KOPT-K1 (cell line): ENCODE measurements at regions not wholly inside any gene's neighbourhood (a gene's known extent, or its start where the extent isn't known, plus 50 kb on each side); places are given as distances from the start of the nearest gene placed in this dataset.

ENCODE experiments used
- H3K27ac ChIP-seq: fragments of 200-600 bp; sonication (generic); 2 replicates; pipeline ENCODE4 v1.5.1; 2016; ENCODE audit warnings: antibody characterized with exemption, mild to moderate bottlenecking, low read depth, low read length; ENCODE audit not compliant: poor library complexity, severe bottlenecking
- H3K36me3 ChIP-seq: fragments of 200-600 bp; sonication (generic); 2 replicates; pipeline ENCODE4 v1.5.1; 2017; ENCODE audit warnings: antibody characterized with exemption, mild to moderate bottlenecking, low read length, moderate library complexity; ENCODE audit not compliant: insufficient read depth
- H3K9me3 ChIP-seq: fragments of 200-600 bp; sonication (generic); 2 replicates; pipeline ENCODE4 v1.5.1; 2017; ENCODE audit warnings: antibody characterized with exemption, low read length, mild to moderate bottlenecking; ENCODE audit not compliant: insufficient read depth, poor library complexity, severe bottlenecking

GRCh38 chrX:109926743-109927662 is 75.9 kb upstream of the TMEM164 start:
- Histone ChIP-seq H3K36me3 (no peaks in the 10 kb centered on the region), H3K9me3 (no peaks in the 10 kb centered on the region), H3K27ac (no peak overlapping the region)

- no peaks in the 10 kb centered on the region for H3K9me3 ChIP-seq
- H3K27ac ChIP-seq, result no peak overlapping the region
- no peaks in the 10 kb centered on the region for H3K36me3 ChIP-seq
Observed at GRCh38 chrX:109927663-109928273, 75.1 kb upstream of the TMEM164 start.

GRCh38 chrX:109928596-109929335 is 74.1 kb upstream of the TMEM164 start:
- no peaks in the 10 kb centered on the region for H3K36me3 ChIP-seq
- no peaks in the 10 kb centered on the region for H3K9me3 ChIP-seq
- no peak overlapping the region for H3K27ac ChIP-seq

- H3K36me3 ChIP-seq, result no peaks in the 10 kb centered on the region
- no peaks in the 10 kb centered on the region for H3K9me3 ChIP-seq
- no peak overlapping the region for H3K27ac ChIP-seq
Observed at GRCh38 chrX:109931677-109932076, 71.2 kb upstream of the TMEM164 start.

- H3K27ac ChIP-seq, result no peak overlapping the region
- H3K36me3 ChIP-seq, result no peaks in the 10 kb centered on the region
- H3K9me3 ChIP-seq, result no peaks in the 10 kb centered on the region
Observed at GRCh38 chrX:109934434-109934833, 68.5 kb upstream of the TMEM164 start.

- H3K27ac ChIP-seq, result no peak overlapping the region
- no peaks in the 10 kb centered on the region for H3K9me3 ChIP-seq
- H3K36me3 ChIP-seq, result no peaks in the 10 kb centered on the region
Observed at GRCh38 chrX:109934935-109935334, 68.0 kb upstream of the TMEM164 start.

- Histone ChIP-seq H3K27ac (no peak overlapping the region), H3K9me3 (no peaks in the 10 kb centered on the region), H3K36me3 (no peaks in the 10 kb centered on the region)
Observed at GRCh38 chrX:109936114-109936513, 66.8 kb upstream of the TMEM164 start.

- no peaks in the 10 kb centered on the region for H3K9me3 ChIP-seq
- H3K36me3 ChIP-seq, result no peaks in the 10 kb centered on the region
- no peak overlapping the region for H3K27ac ChIP-seq
Observed at GRCh38 chrX:109936598-109936997, 66.3 kb upstream of the TMEM164 start.

- Histone ChIP-seq H3K27ac (no peak overlapping the region), H3K36me3 (no peaks in the 10 kb centered on the region), H3K9me3 (no peaks in the 10 kb centered on the region)
Observed at GRCh38 chrX:109939498-109939897, 63.4 kb upstream of the TMEM164 start.

GRCh38 chrX:109940411-109940810 is 62.5 kb upstream of the TMEM164 start:
- Histone ChIP-seq H3K36me3 (no peaks in the 10 kb centered on the region), H3K27ac (no peak overlapping the region), H3K9me3 (no peaks in the 10 kb centered on the region)

GRCh38 chrX:109943092-109943739 is 59.7 kb upstream of the TMEM164 start:
- Histone ChIP-seq H3K9me3 (no peaks in the 10 kb centered on the region), H3K36me3 (no peaks in the 10 kb centered on the region), H3K27ac (peak overlapping the region; percentile 70)

- no peaks in the 10 kb centered on the region for H3K9me3 ChIP-seq
- H3K27ac ChIP-seq, result peak overlapping the region; percentile 70
- no peaks in the 10 kb centered on the region for H3K36me3 ChIP-seq
Observed at GRCh38 chrX:109943740-109944092, 59.2 kb upstream of the TMEM164 start.

- H3K27ac ChIP-seq, result peak overlapping the region; percentile 32
- no peaks in the 10 kb centered on the region for H3K9me3 ChIP-seq
- H3K36me3 ChIP-seq, result no peaks in the 10 kb centered on the region
Observed at GRCh38 chrX:109952050-109952449, 50.9 kb upstream of the TMEM164 start.

- Histone ChIP-seq H3K36me3 (no peaks in the 10 kb centered on the region), H3K27ac (peak overlapping the region; percentile 56)
Observed at GRCh38 chrX:109952985-109953905, 49.7 kb upstream of the TMEM164 start.

More at GRCh38 chrX:109952985-109953905, 49.7 kb upstream of the TMEM164 start:
- no peaks in the 10 kb centered on the region for H3K9me3 ChIP-seq
